Thyroid gland (tissue), 4 donors: ENCODE measurements at regions not wholly inside any gene's neighbourhood (a gene's known extent, or its start where the extent isn't known, plus 50 kb on each side); places are given as distances from the start of the nearest gene placed in this dataset.

Experiments
- POLR2A ChIP-seq, 2 donors: fragments of 450-650 bp; IDR thresholded peaks; one replicate each; pipeline ENCODE4 v1.6.1; 2017; ENCODE audit warnings: antibody characterized with exemption in 2 of 2, mild to moderate bottlenecking in 2 of 2, moderate library complexity in 1 of 2
- TF ChIP-seq, protein P1 (sequence below), 6 experiments: fragments of 200-600 bp in 3 of 6; fragments of 450-650 bp in 3 of 6; sonication (generic) in 3 of 6; IDR thresholded peaks; one replicate each; pipeline ENCODE4 v1.5.1; 2016 to 2019; ENCODE audit warnings: antibody characterized with exemption in 6 of 6, mild to moderate bottlenecking in 2 of 6, inconsistent platforms in 1 of 6, moderate library complexity in 1 of 6

DNA sequence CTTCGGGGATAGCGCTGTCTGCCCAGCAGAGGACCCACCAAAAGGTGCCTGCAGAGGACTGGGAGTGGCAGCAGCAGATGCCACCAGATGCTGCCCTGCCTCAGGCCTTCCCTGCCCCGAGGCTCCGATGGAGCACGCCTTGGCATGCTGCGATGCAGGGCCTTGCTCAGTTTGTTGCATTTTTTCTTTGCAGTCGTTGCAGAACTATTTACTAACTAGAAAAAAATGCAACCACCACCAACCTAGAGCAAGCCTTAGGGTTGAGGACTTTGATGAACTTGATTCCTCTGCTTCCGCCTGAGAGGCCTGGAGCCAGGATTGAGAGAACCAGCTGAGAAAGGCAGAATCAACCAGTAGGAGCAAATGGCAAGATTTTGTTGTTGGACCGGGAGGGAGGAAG is 585.6 kb upstream of the MKI67 start:
- no peak for TF ChIP-seq POLR2A (IDR thresholded peaks at IDR 0.05)
- TF ChIP-seq, protein P1, sequence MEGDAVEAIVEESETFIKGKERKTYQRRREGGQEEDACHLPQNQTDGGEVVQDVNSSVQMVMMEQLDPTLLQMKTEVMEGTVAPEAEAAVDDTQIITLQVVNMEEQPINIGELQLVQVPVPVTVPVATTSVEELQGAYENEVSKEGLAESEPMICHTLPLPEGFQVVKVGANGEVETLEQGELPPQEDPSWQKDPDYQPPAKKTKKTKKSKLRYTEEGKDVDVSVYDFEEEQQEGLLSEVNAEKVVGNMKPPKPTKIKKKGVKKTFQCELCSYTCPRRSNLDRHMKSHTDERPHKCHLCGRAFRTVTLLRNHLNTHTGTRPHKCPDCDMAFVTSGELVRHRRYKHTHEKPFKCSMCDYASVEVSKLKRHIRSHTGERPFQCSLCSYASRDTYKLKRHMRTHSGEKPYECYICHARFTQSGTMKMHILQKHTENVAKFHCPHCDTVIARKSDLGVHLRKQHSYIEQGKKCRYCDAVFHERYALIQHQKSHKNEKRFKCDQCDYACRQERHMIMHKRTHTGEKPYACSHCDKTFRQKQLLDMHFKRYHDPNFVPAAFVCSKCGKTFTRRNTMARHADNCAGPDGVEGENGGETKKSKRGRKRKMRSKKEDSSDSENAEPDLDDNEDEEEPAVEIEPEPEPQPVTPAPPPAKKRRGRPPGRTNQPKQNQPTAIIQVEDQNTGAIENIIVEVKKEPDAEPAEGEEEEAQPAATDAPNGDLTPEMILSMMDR (IDR thresholded peaks at IDR 0.05): no peak
